ENCODE measurements at regions not wholly inside any gene's neighbourhood (a gene's known extent, or its start where the extent isn't known, plus 50 kb on each side); places are given as distances from the start of the nearest gene placed in this dataset.
"Not testable (repeated sequence)": the region's sequence is repeated elsewhere in the genome, so short reads cannot be mapped to it uniquely, and the experiment has no call there.

DNA sequence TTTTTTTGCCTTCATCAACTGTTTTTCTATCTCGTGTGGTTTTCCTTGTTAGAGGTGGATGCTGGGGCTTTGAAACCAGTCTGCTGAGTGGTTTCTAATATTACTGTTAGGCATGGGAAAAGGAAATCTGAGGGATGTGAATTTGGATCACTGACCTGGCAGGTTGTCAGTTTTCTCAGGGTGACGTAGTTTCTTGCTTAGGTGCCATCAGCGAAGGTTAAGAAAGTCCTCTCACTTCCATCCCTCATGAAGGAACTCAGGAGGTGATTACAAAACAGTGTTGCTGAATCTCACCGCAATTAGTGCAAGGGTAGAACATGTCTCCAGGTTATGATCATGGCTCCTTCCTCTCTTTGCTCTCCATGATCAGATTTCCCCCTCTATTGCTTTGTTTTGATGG is 135.9 kb downstream of the SOX4 start:
- 65 to 68% methylated on average over 4 of the region's 4 CpGs for WGBS, 2 donors
- Histone ChIP-seq H3K36me3 (no peaks in the 10 kb centered on the region), H3K4me1 (no peaks in the 10 kb centered on the region), H3K27ac (no peak overlapping the region), H3K27me3 (no peaks in the 10 kb centered on the region), H3K9me3 (no peaks in the 10 kb centered on the region), H3K4me3 (no peak overlapping the region)
- TF ChIP-seq CTCF (IDR thresholded peaks at IDR 0.05): no peak
- intact Hi-C loops (cut with DNase I): no loop called here
- FAIRE-seq (no peak), DNase-seq (no peak), ATAC-seq (no peak)

GRCh38 chr6:21730533-21730932 is 137.0 kb downstream of the SOX4 start:
- Histone ChIP-seq H3K4me1 (no peaks in the 10 kb centered on the region), H3K27me3 (no peaks in the 10 kb centered on the region), H3K27ac (peak overlapping the region in 1 of 4 donors; percentile 41), H3K4me3 (no peak overlapping the region), H3K36me3 (no peaks in the 10 kb centered on the region), H3K9me3 (no peaks in the 10 kb centered on the region)
- TF ChIP-seq CTCF (IDR thresholded peaks at IDR 0.05): no peak
- intact Hi-C loops (cut with DNase I): no loop called here
- WGBS, 2 donors: 85 to 92% methylated on average over 11 of the region's 11 CpGs
- ATAC-seq (no peak), DNase-seq (no peak), FAIRE-seq (no peak)

- no peak for TF ChIP-seq CTCF (IDR thresholded peaks at IDR 0.05)
- DNase-seq: peak in 3 of 6 donors; percentile 20 to 43 (median 31)
- ATAC-seq: peak; percentile 63 to 90 (median 86)
- H3K9me3 ChIP-seq: no peaks in the 10 kb centered on the region
- no peak overlapping the region for H3K4me3 ChIP-seq
- H3K4me1 ChIP-seq: no peaks in the 10 kb centered on the region
- H3K27ac ChIP-seq: peak overlapping the region in 3 of 4 donors; percentile 34 to 41 (median 35)
- FAIRE-seq: no peak
- 32 to 34% methylated on average over 5 of the region's 5 CpGs for WGBS, 2 donors
- intact Hi-C loops (cut with DNase I): no loop called here
- H3K36me3 ChIP-seq: no peaks in the 10 kb centered on the region
- H3K27me3 ChIP-seq: no peaks in the 10 kb centered on the region
Observed at GRCh38 chr6:21731411-21732031, 138.0 kb downstream of the SOX4 start.

GRCh38 chr6:21732032-21732730 is 138.6 kb downstream of the SOX4 start:
- H3K9me3 ChIP-seq; H3K4me1 ChIP-seq; H3K27me3 ChIP-seq; H3K36me3 ChIP-seq; intact Hi-C loops (cut with DNase I); FAIRE-seq; DNase-seq; H3K4me3 ChIP-seq: not testable (repeated sequence)
- peak in 2 of 4 donors; percentile 38 to 47 for ATAC-seq
- H3K27ac ChIP-seq: peak overlapping the region in 2 of 4 donors; percentile 24 to 41
- WGBS, 2 donors: 69 to 70% methylated on average over 14 of the region's 14 CpGs

DNA sequence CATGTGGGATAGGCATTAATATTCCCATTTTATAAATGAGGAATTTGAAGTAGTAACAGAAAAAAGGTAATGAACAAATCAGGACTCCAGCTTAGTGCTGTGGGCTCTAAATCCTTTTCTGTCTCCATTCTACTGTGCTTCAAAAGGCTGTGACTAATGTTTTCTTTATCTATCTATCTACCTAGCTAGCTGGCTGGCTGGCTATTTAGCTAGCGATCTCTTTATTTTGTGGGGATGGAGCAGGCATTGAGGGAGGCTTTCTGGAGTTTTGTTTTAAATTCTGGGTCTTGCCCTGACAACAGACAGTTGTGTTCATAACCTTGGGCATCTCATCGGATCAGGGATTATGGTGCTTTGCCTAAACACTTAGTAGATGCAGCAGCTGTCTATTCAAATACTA is 139.2 kb downstream of the SOX4 start:
- no peaks in the 10 kb centered on the region for H3K4me1 ChIP-seq

More for the DNA sequence above, 139.2 kb downstream of the SOX4 start:
- intact Hi-C loops (cut with DNase I): no loop called here
- TF ChIP-seq CTCF (IDR thresholded peaks at IDR 0.05): no peak
- H3K27me3 ChIP-seq: no peaks in the 10 kb centered on the region
- H3K9me3 ChIP-seq: no peaks in the 10 kb centered on the region
- ATAC-seq (peak in 1 of 4 donors; percentile 61), DNase-seq (no peak), FAIRE-seq (no peak)
- 58 to 61% methylated on average over 2 of the region's 2 CpGs for WGBS, 2 donors
- H3K4me3 ChIP-seq: no peak overlapping the region
- H3K36me3 ChIP-seq: no peaks in the 10 kb centered on the region
- H3K27ac ChIP-seq: peak overlapping the region in 1 of 4 donors; percentile 41
